ENCODE measurements at regions not wholly inside any gene's neighbourhood (a gene's known extent, or its start where the extent isn't known, plus 50 kb on each side); places are given as distances from the start of the nearest gene placed in this dataset.
"Not testable (repeated sequence)": the region's sequence is repeated elsewhere in the genome, so short reads cannot be mapped to it uniquely, and the experiment has no call there.

- no peak for DNase-seq (ENCODE audit: low read depth, low spot score)
- POLR2A ChIA-PET: no interaction called here
- TF ChIP-seq CTCF (IDR thresholded peaks at IDR 0.05; ENCODE audit: insufficient read depth, low read length, missing control alignments): no peak
- CTCF ChIA-PET: no interaction called here
- no peak overlapping the region for H3K4me3 ChIP-seq (ENCODE audit: low read depth, low read length)
Observed at GRCh38 chrX:44667771-44668170, 125.1 kb upstream of the FUNDC1 start.

- H3K4me3 ChIP-seq (ENCODE audit: low read depth, low read length); DNase-seq (ENCODE audit: low read depth, low spot score); CTCF ChIA-PET; POLR2A ChIA-PET: not testable (repeated sequence)
Observed at GRCh38 chrX:44657718-44658246, 115.1 kb upstream of the FUNDC1 start.

GRCh38 chrX:44651358-44651757 is 108.7 kb upstream of the FUNDC1 start:
- DNase-seq (ENCODE audit: low read depth, low spot score): no peak
- CTCF ChIA-PET: no interaction called here
- H3K4me3 ChIP-seq (ENCODE audit: low read depth, low read length): no peak overlapping the region
- TF ChIP-seq CTCF (IDR thresholded peaks at IDR 0.05; ENCODE audit: insufficient read depth, low read length, missing control alignments): no peak
- POLR2A ChIA-PET: no interaction called here

GRCh38 chrX:44643723-44644122 is 101.1 kb upstream of the FUNDC1 start:
- ChIA-PET CTCF (no interaction called here), POLR2A (no interaction called here)

GRCh38 chrX:44637282-44637681 is 94.6 kb upstream of the FUNDC1 start:
- no peak for DNase-seq (ENCODE audit: low read depth, low spot score)
- ChIA-PET CTCF (no interaction called here), POLR2A (no interaction called here)
- no peak overlapping the region for H3K4me3 ChIP-seq (ENCODE audit: low read depth, low read length)
- no peak for TF ChIP-seq CTCF (IDR thresholded peaks at IDR 0.05; ENCODE audit: insufficient read depth, low read length, missing control alignments)

More at GRCh38 chrX:44643723-44644122, 101.1 kb upstream of the FUNDC1 start:
- H3K4me3 ChIP-seq (ENCODE audit: low read depth, low read length): no peak overlapping the region
- TF ChIP-seq CTCF (IDR thresholded peaks at IDR 0.05; ENCODE audit: insufficient read depth, low read length, missing control alignments): no peak
- DNase-seq (ENCODE audit: low read depth, low spot score): no peak

- no peak for TF ChIP-seq CTCF (IDR thresholded peaks at IDR 0.05; ENCODE audit: insufficient read depth, low read length, missing control alignments)
- no peak overlapping the region for H3K4me3 ChIP-seq (ENCODE audit: low read depth, low read length)
- POLR2A ChIA-PET: no interaction called here
- no peak for DNase-seq (ENCODE audit: low read depth, low spot score)
- CTCF ChIA-PET: no interaction called here
Observed at GRCh38 chrX:44621078-44621477, 78.4 kb upstream of the FUNDC1 start.

- ChIA-PET POLR2A (no interaction called here), CTCF (no interaction called here)
- no peak for TF ChIP-seq CTCF (IDR thresholded peaks at IDR 0.05; ENCODE audit: insufficient read depth, low read length, missing control alignments)
- DNase-seq (ENCODE audit: low read depth, low spot score): no peak
- H3K4me3 ChIP-seq (ENCODE audit: low read depth, low read length): no peak overlapping the region
Observed at GRCh38 chrX:44619039-44619438, 76.4 kb upstream of the FUNDC1 start.

Data from AG04449 (cell line).